Fibroblast of peridontal ligament (primary cell): ENCODE measurements at regions not wholly inside any gene's neighbourhood (a gene's known extent, or its start where the extent isn't known, plus 50 kb on each side); places are given as distances from the start of the nearest gene placed in this dataset.
"Not testable (repeated sequence)": the region's sequence is repeated elsewhere in the genome, so short reads cannot be mapped to it uniquely, and the experiment has no call there.

Source experiments
- DNase-seq: peaks from one replicate; pipeline ENCODE4 v3.0.0-alpha.2; 2010; ENCODE audit errors: extremely low read depth

DNA sequence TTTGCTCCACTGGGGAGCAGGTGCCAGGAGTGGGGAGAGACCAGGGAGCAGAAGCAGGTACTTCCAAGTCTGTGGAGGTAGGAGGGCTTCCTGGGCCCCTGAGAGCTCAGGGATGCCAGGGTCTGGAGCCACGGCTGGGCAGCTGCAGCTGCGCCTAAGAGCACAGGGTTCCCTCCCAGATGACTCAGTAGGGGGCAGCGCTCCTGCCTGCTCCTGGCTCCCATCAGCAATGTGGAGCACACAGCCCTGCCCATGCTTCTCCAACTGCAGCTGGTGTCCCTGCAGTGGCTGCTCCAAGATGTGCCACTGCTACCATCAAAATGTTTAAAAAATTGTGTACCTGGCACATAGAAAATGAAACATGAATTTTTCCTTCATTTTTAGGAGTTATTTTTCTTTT is 1028.2 kb downstream of the PCDH7 start:
- no peak for DNase-seq

DNA sequence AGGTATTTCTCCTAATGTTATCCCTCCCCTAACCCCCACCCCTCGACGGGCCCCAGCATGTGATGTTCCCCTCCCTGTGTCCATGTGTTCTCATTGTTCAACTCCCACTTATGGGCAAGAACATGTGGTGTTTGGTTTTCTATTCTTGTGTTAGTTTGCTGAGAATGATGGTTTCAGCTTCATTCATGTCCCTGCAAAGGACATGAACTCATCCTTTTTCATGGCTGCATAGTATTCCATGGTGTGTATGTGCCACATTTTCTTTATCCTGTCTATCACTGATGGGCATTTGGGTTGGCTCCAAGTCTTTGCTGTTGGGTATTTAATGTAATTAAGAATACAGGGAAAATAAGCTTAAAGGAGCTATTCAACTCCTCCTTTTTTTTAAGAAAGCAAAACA is 1030.4 kb downstream of the PCDH7 start:
- not testable (repeated sequence) for DNase-seq

DNA sequence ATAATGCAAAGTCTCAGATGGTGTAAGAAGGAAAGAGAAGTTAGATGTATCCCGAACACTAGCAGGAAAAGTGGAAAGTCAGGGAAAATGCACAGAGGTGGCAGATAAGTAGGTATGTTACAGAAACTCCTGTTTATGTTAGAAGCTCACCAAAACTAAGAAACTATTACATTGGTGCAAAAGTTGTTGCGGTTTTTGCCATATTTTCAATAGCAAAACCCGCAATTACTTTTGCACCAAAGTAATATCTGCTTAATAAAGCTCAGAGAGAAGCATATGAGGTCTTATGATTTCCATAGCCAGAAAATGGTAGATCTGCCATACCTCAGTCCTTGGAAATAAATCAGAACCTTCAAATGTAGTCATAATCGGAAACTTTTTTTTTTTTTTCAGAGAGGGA is 1035.6 kb downstream of the PCDH7 start:
- DNase-seq = no peak

DNA sequence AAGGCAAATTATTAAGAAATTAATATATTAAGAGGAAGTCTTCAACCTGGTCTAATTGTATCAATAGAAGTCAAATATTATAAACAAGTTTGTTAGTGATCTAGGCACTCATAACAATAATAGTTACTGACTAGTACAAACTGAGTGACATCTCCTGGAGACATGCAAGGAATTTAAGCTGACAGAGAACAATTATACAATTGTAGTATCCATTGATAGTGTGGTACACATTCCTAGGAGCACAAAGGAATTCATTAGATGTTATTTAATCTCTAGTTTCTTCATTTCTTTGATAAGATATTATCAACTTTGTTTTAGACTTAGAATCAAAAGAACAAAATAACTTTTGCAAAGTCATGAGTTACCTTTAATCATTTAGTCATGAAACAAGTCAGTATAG is 1048.6 kb downstream of the PCDH7 start:
- DNase-seq = no peak

DNA sequence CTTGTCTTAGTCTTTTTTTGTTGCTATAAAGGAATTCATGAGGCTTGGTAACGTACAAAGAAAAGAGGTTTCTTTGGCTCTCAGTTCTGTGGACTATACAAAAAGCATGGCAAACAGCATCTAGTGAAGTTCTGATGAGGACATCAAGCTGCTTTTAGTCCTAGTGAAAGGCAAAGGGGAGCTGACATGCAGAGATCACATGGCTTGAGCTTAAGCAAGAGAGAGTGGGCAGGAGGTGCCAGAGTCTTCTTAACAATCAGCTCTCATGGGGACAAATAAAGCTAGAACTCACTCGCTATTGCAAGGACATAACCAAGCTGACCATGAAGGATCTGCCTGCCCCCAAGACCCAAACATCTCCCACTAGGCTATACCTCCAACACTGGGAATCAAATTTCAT is 1063.1 kb downstream of the PCDH7 start:
- no peak for DNase-seq

DNA sequence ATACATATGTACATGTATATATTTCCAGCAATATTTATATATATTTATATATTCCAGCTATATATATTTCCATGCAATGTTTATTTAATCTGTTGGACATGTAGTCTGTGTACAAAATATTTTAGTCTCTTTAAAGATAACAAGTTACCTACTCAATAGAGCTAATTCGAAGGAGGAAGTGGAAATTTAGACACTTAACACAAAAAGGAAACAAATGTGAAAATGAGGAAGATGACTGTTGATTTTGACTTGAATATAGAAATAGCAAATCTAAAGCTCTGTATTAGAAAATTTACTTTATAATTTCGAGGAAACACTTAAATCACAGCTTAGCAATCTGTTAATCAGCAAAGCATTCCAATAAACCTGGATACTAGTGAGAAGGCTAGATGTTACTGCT is 1064.4 kb downstream of the PCDH7 start:
- no peak for DNase-seq

DNA sequence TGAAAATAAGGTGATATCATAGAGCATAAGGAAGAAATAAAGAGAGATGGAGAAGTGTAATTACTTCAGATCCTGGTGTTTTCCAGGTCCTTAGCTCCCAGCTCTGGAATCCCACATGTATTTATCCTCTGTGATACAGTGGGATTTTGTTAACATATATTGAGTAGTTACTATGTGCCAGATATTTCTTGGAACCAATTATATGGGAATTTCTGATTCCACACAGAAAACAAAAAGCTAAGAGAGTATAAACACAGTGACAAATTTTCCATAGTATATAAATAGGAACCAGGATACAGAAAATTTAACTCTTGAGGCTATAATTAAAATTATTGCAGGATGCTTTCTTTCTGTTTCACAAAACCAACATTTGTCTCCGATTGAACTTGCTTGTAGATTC is 1067.5 kb downstream of the PCDH7 start:
- no peak for DNase-seq

DNA sequence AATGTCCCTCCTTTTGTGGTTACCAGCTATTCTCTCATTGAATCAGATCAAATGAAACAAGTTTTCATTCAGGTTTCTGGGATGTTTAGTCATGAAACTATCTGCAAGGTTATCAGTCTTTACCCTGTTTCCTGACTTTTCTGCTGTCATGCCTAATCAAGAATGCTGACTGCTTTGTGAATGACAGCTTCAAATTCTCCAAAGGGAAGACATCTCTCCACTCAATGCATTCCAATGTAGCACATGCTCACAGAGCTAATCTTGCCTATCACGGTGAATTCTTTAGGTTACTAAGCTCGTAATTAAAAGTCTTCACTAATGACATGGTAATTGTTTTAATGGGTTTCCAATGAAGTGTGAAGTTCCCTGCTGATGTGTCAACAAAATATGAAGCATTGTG is 1068.5 kb downstream of the PCDH7 start:
- DNase-seq = no peak

DNA sequence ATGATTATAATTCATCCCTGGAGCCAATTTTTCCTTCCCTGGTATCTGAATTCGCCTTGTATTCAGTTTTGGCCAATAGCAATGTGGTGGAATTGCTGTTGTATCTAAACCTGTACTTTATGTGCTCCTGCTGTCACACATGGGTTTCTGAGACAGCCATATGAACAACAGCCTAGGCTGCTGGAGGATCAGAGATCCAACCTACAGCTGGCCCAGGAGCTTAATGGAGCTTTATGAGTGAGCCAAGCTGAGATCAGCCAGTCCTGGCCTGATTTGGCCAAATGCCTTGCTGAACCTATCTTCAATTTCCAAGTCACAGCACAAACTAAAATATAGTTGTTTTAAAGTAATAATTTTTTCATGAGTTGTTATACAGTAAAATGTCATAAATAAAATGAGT is 1071.5 kb downstream of the PCDH7 start:
- DNase-seq = no peak

DNA sequence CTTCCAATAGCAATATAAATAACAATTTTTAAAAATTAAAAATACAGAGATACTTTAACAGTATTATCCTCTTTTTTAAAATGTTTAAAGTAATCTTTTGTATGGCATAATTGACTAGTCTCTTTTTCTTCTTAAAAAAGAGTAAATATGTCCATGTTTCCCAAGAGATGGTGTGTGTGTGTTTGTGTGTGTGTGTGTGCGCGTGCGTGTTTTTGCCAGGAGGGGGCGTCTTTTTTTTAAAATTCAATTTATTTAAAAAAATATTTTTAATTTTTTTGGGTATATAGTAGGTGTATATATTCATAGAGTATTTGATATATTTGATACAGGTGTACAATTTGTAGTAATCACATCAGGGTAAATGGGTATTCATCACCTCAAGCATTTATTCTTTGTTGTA is 1073.7 kb downstream of the PCDH7 start:
- DNase-seq = no peak

DNA sequence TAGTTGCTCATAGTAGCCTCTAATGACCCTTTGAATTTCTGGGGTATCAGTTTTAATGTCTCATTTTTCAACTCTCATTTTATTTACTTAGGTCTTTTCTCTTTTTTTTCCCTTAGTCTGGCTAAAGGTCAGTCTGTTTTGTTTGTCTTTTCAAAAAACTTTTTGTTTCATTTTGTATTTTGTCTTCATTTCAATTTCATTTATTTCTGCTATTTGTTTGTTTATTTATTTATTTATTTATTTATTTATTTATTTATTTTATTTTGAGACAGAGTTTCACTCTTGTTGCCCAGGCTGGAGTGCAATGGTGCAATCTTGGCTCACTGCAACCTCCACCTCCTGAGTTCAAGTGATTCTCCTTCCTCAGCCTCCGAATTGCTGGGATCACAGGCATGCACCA is 1076.9 kb downstream of the PCDH7 start:
- not testable (repeated sequence) for DNase-seq

DNA sequence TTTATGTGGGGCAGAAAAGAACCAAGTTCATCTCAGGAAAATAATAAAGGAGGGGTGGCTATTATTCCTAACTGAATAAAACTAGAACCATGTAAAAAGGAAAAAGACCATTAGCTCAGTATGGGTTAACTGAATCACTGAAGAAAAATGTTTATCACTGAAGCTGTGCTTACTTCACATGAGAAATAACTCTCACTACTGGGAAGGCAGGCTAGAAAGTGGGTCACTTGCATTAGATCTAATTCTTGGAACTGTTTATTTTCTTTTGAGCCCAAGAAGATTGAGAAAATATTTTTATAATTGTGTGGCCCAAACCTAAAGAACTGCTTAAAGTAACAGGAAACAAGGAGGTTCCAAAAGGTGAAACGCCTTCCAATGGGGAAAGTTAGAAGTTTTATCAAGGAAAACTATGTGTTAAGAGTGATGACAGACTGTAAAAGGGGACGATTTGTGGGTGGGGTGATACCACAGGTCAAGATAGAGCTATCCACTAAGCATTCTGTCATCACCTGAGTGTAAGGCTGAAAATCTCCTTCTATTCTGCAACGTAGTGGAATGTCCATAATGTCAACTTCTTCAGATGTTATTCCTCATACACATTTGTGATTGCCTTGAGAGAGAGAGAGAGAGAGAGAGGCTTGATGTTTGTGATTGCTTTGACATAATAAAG is 1083.5 kb downstream of the PCDH7 start:
- DNase-seq = no peak

DNA sequence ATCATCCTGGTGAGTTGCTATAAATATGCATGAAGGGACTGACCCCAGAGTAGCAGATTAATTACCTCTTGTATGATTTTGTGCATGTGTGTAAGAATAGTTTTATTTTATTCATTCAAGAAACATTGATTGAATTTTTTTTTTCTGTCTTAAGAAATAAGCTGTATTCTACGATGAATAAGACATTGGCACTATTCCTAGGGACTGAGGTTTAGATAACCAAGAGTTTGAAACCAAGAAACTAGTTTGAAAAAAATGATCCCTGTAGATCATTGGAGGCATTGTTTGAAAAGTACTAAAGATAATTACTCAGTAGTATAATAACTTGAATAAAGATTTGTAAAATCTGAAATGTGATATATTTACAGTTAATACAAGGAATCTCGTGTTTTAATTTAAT is 1086.9 kb downstream of the PCDH7 start:
- DNase-seq = no peak

DNA sequence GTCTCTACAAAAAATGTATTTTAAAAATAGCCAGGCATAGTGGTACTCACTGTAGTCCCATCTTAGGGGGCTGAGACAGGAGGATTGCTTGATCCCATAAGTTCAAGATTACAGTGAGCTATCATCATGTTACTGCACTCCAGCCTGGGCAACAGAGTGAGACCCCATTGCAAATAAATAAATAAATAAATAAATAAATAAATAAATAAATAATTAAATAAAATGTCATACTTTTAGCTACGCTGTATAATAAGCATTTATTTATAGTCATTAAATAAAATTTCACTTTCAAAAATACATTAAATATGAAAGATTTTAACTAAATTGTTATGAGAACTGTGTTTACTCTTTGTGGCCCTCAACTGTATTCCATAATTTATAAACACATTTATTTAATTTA is 1124.2 kb downstream of the PCDH7 start:
- no peak for DNase-seq

DNA sequence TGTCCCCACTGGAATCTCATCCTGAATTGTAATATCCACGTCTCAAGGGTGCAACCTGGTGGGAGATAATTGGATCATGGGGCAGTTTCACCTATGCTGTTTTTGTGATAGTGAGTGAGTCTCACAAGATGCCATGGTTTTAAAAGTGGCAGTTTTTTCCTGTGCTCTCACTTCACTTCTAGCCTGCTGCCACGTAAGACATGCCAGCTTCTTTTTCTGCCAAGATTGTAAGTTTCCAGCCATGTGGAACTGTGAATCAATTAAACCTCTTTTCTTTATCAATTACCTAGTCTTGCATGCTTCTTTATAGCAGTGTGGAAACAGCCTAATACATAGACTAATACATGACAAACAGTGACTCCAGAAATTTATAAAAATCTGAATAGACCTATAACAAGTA is 1131.8 kb downstream of the PCDH7 start:
- DNase-seq = no peak

DNA sequence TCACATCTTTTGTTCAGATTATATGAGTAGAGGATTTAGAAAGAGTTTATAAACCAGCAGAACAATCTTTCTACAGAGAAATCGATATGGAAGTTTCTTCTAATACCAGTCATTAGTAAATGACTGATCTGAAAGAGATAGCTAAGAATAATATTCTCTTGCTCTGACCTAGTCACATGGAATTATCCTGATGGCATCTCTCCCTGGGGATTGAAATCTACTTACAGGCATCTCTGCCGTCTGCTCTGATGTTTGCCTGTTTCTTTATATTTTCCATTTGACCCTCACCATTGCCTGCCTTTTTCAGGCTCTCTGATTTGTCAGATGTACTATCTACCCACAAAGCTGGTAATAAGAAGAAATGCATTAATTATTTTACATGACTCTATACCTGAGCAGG is 1157.3 kb downstream of the PCDH7 start:
- DNase-seq = no peak

DNA sequence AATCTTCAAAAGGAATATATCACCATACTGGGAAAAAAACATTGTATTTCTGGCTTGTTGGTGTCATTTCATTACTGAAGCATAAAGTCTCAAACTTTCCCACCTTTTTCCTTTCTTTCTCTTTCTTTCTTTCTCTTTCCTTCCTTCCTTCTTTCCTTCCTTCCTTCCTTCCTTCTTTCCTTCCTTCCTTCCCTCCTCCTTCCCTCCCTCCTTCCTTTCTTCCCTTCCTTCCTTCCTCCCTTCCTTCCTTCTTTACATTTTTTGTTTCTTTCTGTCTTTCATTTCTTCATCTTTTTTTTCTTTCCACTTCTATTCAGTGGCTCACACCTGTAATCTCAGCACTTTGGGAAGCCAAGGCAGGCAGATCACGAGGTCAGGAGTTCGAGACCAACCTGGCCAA is 1160.7 kb downstream of the PCDH7 start:
- DNase-seq = not testable (repeated sequence)

DNA sequence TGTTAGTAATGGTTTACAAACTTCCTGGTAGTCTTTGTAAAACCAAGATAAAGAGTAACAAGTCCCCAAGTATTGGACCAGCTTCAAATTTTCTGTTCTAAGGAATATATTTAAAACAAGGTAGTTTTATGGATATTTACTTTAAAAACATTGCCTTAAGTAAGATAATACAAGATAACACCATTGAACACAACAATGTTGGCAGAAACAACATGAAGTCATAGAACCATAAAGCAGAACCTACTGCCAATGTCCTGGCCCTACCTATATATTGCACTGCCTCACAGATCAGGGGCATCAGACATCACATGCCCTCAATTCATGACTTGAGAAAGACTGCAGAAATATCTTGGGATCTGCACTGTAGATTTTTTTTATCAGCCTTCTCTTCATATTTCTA is 1176.2 kb downstream of the PCDH7 start:
- no peak for DNase-seq

DNA sequence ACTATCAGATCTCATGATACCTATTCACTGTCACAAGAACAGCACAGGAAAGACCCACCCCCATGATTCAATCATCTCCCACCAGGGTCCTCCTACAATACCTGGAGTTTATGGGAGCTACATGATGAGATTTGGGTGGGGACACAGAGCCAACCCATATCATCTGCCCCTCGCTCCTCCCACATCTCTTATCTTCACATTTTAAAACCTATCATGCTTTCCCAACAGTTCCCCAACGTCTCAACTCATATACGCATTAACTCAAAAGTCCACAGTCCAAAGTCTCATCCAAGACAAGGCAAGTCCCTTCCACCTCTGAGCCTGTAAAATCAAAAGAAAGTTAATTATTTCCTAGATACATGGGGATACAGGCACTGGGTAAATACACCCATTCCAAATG is 1185.2 kb downstream of the PCDH7 start:
- DNase-seq = no peak

DNA sequence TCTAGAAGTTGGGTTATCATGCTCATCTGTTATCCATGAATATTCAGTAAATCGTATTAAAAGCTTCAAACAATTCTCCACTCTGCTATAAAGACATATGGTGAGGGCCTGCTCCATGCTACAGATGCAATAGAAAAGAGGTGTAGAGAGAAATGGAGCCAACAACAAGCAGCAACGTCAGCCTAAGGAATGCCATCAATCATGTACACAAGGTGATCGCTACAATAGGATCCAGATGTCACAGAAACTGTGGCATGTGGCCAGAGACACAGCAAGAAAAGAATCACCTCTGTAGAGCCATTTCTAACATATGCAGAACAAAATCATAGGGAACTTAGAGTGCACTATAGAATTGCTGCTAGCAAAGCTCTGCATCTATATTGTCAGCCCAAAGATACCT is 1188.1 kb downstream of the PCDH7 start:
- no peak for DNase-seq

DNA sequence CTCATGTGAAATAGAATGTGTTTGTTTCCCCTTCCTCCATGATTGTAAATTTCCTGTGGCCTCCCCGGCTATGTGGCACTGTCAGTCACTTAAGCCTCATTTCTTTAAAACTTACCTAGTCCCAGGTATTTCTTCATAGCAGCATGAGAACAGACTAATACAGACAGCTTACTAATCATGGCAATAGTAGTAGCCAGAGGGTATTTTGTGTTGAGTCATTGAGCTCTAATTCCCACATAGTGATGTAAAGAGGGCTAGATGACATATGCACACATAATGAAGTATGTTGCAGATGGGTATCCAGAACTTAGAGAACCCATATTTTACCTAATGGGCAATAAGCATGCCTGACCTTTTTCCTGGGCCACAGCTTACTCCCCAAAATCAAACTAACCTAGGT is 1197.2 kb downstream of the PCDH7 start:
- DNase-seq = no peak

DNA sequence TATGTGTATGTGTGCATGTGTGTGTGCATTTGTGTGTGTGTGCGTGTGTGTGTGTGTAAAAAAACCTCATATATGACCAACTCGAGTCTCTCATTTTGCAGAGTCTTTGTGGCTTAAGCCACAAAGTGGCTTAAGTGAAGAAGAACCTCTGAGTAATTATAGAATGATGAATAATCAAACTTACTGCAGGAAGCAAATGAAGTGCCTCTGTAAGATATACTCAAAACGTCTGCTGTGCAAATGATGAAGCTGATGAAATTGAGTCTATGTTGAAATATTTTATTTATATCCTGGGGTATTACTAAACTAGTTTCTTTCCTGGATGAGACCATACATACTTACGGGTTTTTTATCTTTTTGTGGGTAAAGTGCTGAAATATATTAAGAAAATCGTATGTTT is 1198.7 kb downstream of the PCDH7 start:
- no peak for DNase-seq

DNA sequence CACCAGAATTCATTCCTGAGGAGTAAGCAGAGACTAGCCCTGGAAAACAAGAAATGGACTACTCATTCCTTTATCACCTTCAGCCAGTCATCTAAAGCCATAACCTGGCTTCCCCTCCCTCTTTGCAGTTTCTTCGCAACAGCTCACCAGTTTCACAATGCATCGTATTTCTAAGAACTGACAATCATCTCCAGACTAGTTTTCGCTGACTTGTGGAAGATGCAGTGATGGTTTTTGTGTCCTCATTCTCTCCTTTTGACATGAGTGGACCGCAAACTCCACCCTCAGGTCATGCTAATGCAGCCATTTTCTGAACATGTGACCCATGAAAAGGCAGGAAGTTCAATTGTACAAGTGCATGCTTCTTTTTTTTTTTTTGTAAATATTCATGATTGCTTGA is 1203.5 kb downstream of the PCDH7 start:
- DNase-seq = no peak

DNA sequence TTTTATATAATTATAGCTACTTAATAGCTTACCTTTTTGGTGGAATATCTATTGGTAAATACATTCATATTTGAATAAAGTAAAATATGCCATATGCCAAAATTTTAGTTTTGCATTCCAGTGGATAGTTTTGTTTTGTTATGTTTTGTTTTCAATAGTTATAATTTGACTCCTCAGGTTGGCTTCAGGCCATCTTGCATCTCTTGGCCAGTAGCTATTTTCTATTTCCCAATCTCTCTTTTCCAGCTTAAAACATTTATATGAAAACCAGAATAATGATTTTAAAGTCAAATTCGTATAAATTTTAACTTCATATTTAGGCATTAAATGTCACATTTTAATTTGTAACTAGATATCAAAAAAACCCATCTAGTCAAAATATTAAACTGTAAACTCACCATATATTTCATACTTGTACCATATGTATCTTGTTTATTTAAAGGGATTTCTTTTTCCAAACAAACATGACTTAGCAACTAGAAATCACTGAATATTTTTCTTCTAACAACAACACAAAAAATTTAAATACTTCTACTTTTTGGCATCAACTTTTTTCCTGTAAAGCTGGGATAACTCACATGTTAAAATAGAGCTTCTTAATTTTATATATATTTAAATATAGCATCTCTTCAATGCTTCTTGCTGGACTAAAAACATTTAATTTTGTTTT is 1209.6 kb downstream of the PCDH7 start:
- DNase-seq = no peak
